HUES48 (cell line): ENCODE measurements at regions not wholly inside any gene's neighbourhood (a gene's known extent, or its start where the extent isn't known, plus 50 kb on each side); places are given as distances from the start of the nearest gene placed in this dataset.

Experiments
- H3K27ac ChIP-seq: one replicate; pipeline ENCODE4 v1.7.0; 2013; ENCODE audit warnings: low read depth, low read length, inconsistent platforms
- H3K27me3 ChIP-seq: 2 replicates; pipeline ENCODE4 v1.6.1; 2013; ENCODE audit warnings: mild to moderate bottlenecking, low read length; ENCODE audit not compliant: control insufficient read depth, insufficient read depth
- H3K36me3 ChIP-seq: 2 replicates; pipeline ENCODE4 v1.6.1; 2013; ENCODE audit warnings: low read length; ENCODE audit not compliant: control insufficient read depth, insufficient read depth
- H3K4me1 ChIP-seq: 2 replicates; pipeline ENCODE4 v1.6.1; 2013; ENCODE audit warnings: mild to moderate bottlenecking, low read length; ENCODE audit not compliant: control insufficient read depth, insufficient read depth
- H3K4me3 ChIP-seq: 2 replicates; pipeline ENCODE4 v1.5.1; 2013; ENCODE audit warnings: mild to moderate bottlenecking, low read depth, low read length
- H3K9ac ChIP-seq: 2 replicates; pipeline ENCODE4 v1.6.1; 2013; ENCODE audit warnings: mild to moderate bottlenecking, low read depth, low read length, moderate library complexity
- H3K9me3 ChIP-seq: 2 replicates; pipeline ENCODE4 v1.6.1; 2013; ENCODE audit warnings: low read length; ENCODE audit not compliant: control insufficient read depth, insufficient read depth

- H3K9me3 ChIP-seq, result no peaks in the 10 kb centered on the region
- H3K27ac ChIP-seq, result no peak overlapping the region
- H3K4me1 ChIP-seq, result no peaks in the 10 kb centered on the region
- no peaks in the 10 kb centered on the region for H3K27me3 ChIP-seq
- H3K4me3 ChIP-seq, result no peak overlapping the region
- no peak overlapping the region for H3K9ac ChIP-seq
- H3K36me3 ChIP-seq, result no peaks in the 10 kb centered on the region
Observed at GRCh38 chr13:72657379-72657778, 70.0 kb downstream of the MZT1 start.

DNA sequence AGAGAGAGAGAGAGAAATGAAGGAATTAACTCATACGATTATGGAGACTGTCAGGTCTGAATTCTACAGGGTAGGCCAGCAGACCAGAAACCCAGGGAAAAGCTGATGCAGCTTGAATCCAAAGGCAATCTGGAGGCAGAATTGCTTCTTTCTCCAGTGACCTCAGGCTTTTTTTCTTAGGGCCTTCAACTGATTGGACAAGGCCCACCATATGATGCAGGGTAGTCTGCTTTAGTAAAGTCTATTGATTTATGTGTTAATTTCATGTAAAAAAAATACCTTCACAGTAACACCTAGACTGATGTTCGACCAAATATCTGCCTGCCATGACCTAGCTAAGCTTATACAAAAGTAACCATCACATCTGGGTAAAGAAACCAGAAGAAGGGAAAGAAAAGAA is 71.1 kb downstream of the MZT1 start:
- Histone ChIP-seq H3K9me3 (no peaks in the 10 kb centered on the region), H3K36me3 (no peaks in the 10 kb centered on the region), H3K9ac (no peak overlapping the region), H3K27me3 (no peaks in the 10 kb centered on the region), H3K4me3 (no peak overlapping the region), H3K27ac (no peak overlapping the region), H3K4me1 (no peaks in the 10 kb centered on the region)

- H3K4me1 ChIP-seq, result peaks cover 1% of the 10 kb centered on the region; the same call in 1 of the 2 replicates
- no peak overlapping the region for H3K27ac ChIP-seq
- no peaks in the 10 kb centered on the region for H3K9me3 ChIP-seq
- H3K4me3 ChIP-seq, result no peak overlapping the region
- H3K9ac ChIP-seq, result no peak overlapping the region
- H3K27me3 ChIP-seq, result no peaks in the 10 kb centered on the region
- H3K36me3 ChIP-seq, result no peaks in the 10 kb centered on the region
Observed at GRCh38 chr13:72653506-72653905, 73.9 kb downstream of the MZT1 start.

DNA sequence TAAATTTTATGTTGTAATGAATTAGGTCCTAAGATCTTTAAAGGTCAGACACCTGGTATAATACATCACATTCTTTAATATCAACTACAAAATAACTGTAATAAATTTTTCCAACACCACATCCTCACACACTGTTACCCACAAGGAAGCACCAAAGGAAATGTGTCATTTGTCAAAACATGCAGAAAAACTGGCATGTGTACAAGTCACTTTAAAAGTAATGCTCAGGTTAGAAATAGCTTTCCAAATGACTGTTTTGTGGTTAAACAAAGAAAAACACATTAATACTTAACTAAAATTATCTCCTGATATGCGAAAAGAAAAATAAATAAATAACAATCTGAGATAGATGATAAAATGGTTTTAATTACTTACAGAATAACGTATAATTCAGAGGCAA is 74.7 kb downstream of the MZT1 start:
- no peak overlapping the region for H3K27ac ChIP-seq
- H3K36me3 ChIP-seq, result no peaks in the 10 kb centered on the region
- no peak overlapping the region for H3K4me3 ChIP-seq
- H3K9me3 ChIP-seq, result no peaks in the 10 kb centered on the region
- peaks cover 3% of the 10 kb centered on the region; the same call in 1 of the 2 replicates for H3K4me1 ChIP-seq
- H3K27me3 ChIP-seq, result no peaks in the 10 kb centered on the region
- H3K9ac ChIP-seq, result no peak overlapping the region

GRCh38 chr13:72651144-72651543 is 76.3 kb downstream of the MZT1 start:
- Histone ChIP-seq H3K4me3 (no peak overlapping the region), H3K4me1 (peaks cover 3% of the 10 kb centered on the region; the same call in 1 of the 2 replicates), H3K27ac (no peak overlapping the region), H3K9ac (no peak overlapping the region), H3K36me3 (no peaks in the 10 kb centered on the region), H3K27me3 (no peaks in the 10 kb centered on the region), H3K9me3 (no peaks in the 10 kb centered on the region)

DNA sequence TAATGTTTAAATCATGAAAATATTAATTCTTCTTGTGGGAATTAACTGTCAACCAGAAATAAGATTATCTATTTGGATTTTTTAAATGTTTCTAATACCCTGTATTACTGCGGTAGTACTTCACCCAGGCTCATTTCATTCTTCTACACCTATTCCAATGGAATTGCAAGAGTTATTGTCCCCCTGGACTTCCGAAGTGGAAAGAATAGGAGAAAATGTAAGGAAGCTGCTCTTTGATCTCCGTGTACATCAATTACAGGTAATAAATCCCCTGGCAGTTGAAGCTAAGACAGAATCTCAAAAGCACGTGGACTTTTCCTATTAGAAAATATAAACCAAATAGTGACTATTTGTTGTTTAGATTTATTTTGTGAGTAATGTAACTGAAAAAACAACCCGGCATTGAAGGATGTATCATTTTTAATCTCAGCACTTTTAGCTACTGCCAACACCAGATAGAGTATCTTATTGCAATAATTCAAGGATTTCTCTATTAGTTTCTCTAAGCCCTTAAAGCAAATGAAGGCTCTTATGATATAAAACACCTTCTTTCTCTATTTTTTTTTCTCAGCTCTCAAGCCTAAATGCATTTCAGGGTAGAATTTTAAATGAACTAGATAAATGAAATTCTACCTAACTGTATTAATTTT is 77.3 kb downstream of the MZT1 start:
- H3K4me3 ChIP-seq, result no peak overlapping the region
- H3K4me1 ChIP-seq, result peaks cover 3% of the 10 kb centered on the region; the same call in 1 of the 2 replicates
- no peak overlapping the region for H3K9ac ChIP-seq
- H3K27ac ChIP-seq, result no peak overlapping the region
- H3K36me3 ChIP-seq, result no peaks in the 10 kb centered on the region
- H3K9me3 ChIP-seq, result no peaks in the 10 kb centered on the region
- no peaks in the 10 kb centered on the region for H3K27me3 ChIP-seq

DNA sequence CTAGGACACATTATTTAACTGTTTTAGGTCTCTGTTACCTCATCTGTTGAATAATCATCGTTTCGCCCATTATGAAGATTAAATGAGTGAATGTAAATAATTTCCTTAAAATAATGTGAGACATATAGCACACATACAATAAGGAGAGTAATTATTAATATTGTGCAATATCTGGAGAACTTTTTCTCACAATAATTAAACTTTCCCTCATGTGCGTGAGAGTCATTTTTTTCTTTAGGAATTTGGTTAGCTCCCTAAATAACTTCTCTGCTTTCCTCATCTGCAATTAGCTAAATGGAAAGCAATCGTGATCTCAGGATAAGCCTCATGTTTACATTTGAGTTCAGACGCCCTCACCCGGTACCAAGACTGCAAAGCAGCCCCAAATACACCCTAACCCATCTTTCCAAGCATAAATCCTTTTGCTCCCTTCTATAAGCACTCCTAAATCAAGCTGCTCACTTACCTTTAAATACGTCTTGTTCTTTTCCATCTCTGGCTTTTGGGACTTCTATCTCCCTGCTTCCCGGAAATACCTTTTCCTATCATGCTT is 78.8 kb downstream of the MZT1 start:
- peaks cover 3% of the 10 kb centered on the region; the same call in 1 of the 2 replicates for H3K4me1 ChIP-seq
- no peaks in the 10 kb centered on the region for H3K36me3 ChIP-seq
- H3K9ac ChIP-seq, result no peak overlapping the region
- no peak overlapping the region for H3K4me3 ChIP-seq
- H3K27me3 ChIP-seq, result no peaks in the 10 kb centered on the region
- H3K27ac ChIP-seq, result no peak overlapping the region
- H3K9me3 ChIP-seq, result no peaks in the 10 kb centered on the region

- Histone ChIP-seq H3K27me3 (no peaks in the 10 kb centered on the region), H3K27ac (no peak overlapping the region), H3K4me1 (peaks cover 3% of the 10 kb centered on the region; the same call in 1 of the 2 replicates), H3K9me3 (no peaks in the 10 kb centered on the region), H3K4me3 (no peak overlapping the region), H3K36me3 (no peaks in the 10 kb centered on the region), H3K9ac (no peak overlapping the region)
Observed at GRCh38 chr13:72647422-72647821, 80.0 kb downstream of the MZT1 start.

GRCh38 chr13:72645521-72645920 is 81.9 kb downstream of the MZT1 start:
- Histone ChIP-seq H3K4me3 (no peak overlapping the region), H3K9me3 (no peaks in the 10 kb centered on the region), H3K27me3 (no peaks in the 10 kb centered on the region), H3K4me1 (peaks cover 3% of the 10 kb centered on the region; the same call in 1 of the 2 replicates), H3K27ac (no peak overlapping the region), H3K36me3 (no peaks in the 10 kb centered on the region), H3K9ac (no peak overlapping the region)

DNA sequence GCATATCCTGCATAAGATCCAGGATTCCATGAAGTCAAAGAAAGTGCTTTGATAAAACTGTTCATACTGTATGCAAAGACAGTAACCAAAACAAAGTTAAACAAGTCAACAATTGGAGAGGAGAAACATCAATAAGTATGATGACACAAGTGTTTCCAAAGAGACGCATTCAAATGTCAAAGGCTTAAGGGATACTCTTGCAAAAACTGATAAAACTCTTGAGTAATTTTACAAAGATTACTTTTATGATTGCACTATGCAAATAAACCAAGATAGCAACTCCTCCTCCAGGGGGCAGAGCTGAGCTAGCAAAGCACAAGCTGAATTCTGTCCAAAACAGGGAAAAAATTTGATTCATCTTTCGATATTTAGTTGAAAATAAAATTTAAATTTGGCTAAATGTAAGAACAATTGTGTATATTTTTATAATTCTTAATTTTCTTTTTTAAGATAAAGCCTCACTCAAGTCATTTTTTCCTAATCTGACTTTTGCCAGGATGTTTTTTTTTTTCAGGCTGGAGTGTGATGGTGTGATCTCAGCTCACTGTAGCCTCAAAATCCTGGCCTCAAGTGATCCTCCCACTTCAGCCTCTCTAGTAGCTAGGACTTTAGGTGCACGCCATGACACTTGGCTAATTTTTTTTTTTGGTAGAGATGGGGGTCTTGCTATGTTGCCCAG is 84.0 kb downstream of the MZT1 start:
- no peaks in the 10 kb centered on the region for H3K9me3 ChIP-seq
- no peaks in the 10 kb centered on the region for H3K27me3 ChIP-seq
- H3K9ac ChIP-seq, result no peak overlapping the region
- H3K4me3 ChIP-seq, result no peak overlapping the region
- H3K4me1 ChIP-seq, result peaks cover 16% of the 10 kb centered on the region
- H3K36me3 ChIP-seq, result no peaks in the 10 kb centered on the region
- H3K27ac ChIP-seq, result no peak overlapping the region

- H3K27ac ChIP-seq, result peak overlapping the region; percentile 91
- no peak overlapping the region for H3K4me3 ChIP-seq
- H3K36me3 ChIP-seq, result no peaks in the 10 kb centered on the region
- H3K9me3 ChIP-seq, result no peaks in the 10 kb centered on the region
- no peak overlapping the region for H3K9ac ChIP-seq
- no peaks in the 10 kb centered on the region for H3K27me3 ChIP-seq
- H3K4me1 ChIP-seq, result peaks cover 35% of the 10 kb centered on the region
Observed at GRCh38 chr13:72639377-72639776, 88.1 kb downstream of the MZT1 start.
